Panc1 (cell line): ENCODE measurements at regions not wholly inside any gene's neighbourhood (a gene's known extent, or its start where the extent isn't known, plus 50 kb on each side); places are given as distances from the start of the nearest gene placed in this dataset.

Experiments
- POLR2AphosphoS5 ChIP-seq: IDR thresholded peaks from 2 replicates; pipeline ENCODE4 v1.6.1; 2012; ENCODE audit warnings: mild to moderate bottlenecking, low read depth, low read length, moderate library complexity
- REST ChIP-seq, 2 experiments: IDR thresholded peaks; 2 replicates each; pipeline ENCODE4 v1.6.1; 2011 to 2012; ENCODE audit warnings: low read depth in 2 of 2, control low read depth in 1 of 2, low read length in 1 of 2, mild to moderate bottlenecking in 1 of 2, moderate library complexity in 1 of 2; ENCODE audit not compliant: insufficient read depth in 1 of 2
- SIN3A ChIP-seq: IDR thresholded peaks from 2 replicates; pipeline ENCODE4 v1.6.1; 2012; ENCODE audit warnings: low read depth, mild to moderate bottlenecking, low read length, moderate library complexity, borderline replicate concordance; ENCODE audit not compliant: insufficient read depth
- TF ChIP-seq, protein P1 (sequence below): fragments of 450-650 bp; IDR thresholded peaks from 2 replicates; pipeline ENCODE4 v1.5.1; 2017; ENCODE audit warnings: mild to moderate bottlenecking

GRCh38 chr10:117830205-117830604 lies 216.5 kb downstream of the RAB11FIP2 start:
- TF ChIP-seq, protein P1, sequence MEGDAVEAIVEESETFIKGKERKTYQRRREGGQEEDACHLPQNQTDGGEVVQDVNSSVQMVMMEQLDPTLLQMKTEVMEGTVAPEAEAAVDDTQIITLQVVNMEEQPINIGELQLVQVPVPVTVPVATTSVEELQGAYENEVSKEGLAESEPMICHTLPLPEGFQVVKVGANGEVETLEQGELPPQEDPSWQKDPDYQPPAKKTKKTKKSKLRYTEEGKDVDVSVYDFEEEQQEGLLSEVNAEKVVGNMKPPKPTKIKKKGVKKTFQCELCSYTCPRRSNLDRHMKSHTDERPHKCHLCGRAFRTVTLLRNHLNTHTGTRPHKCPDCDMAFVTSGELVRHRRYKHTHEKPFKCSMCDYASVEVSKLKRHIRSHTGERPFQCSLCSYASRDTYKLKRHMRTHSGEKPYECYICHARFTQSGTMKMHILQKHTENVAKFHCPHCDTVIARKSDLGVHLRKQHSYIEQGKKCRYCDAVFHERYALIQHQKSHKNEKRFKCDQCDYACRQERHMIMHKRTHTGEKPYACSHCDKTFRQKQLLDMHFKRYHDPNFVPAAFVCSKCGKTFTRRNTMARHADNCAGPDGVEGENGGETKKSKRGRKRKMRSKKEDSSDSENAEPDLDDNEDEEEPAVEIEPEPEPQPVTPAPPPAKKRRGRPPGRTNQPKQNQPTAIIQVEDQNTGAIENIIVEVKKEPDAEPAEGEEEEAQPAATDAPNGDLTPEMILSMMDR: no peak
- TF ChIP-seq SIN3A (no peak), REST (IDR thresholded peaks at IDR 0.05; ENCODE audit: insufficient read depth in 1 of 2, low read depth in 2 of 2, low read length in 1 of 2) (no peak), POLR2AphosphoS5 (no peak)
